ENCODE measurements at regions not wholly inside any gene's neighbourhood (a gene's known extent, or its start where the extent isn't known, plus 50 kb on each side); places are given as distances from the start of the nearest gene placed in this dataset.
"Not testable (repeated sequence)": the region's sequence is repeated elsewhere in the genome, so short reads cannot be mapped to it uniquely, and the experiment has no call there.

DNA sequence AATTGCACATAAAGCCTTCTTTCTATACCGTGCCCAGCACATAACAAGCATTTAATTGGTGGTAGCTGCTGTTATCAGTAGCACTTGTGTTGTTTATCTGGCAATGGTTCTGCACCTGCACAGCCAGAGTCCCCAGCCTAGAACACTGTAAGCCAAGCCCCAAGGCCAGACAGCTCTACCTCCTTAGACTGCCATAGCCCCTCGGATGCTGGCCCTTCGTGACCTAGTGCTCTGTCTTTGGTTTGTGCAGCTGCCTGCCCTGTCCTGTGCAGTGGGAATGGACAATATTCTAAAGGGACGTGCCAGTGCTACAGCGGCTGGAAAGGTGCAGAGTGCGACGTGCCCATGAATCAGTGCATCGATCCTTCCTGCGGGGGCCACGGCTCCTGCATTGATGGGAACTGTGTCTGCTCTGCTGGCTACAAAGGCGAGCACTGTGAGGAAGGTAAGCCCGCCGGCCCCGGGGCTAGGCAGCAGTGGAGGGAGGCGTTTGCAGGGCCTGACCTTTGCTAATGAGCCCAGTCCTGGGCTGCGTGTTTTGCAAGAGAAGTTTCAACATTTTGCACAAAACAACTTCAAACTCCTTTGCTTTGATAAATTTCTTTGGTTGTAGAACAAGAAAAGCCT, 173.3 kb upstream of the WWC1 start:
- no peak for DNase-seq

DNA sequence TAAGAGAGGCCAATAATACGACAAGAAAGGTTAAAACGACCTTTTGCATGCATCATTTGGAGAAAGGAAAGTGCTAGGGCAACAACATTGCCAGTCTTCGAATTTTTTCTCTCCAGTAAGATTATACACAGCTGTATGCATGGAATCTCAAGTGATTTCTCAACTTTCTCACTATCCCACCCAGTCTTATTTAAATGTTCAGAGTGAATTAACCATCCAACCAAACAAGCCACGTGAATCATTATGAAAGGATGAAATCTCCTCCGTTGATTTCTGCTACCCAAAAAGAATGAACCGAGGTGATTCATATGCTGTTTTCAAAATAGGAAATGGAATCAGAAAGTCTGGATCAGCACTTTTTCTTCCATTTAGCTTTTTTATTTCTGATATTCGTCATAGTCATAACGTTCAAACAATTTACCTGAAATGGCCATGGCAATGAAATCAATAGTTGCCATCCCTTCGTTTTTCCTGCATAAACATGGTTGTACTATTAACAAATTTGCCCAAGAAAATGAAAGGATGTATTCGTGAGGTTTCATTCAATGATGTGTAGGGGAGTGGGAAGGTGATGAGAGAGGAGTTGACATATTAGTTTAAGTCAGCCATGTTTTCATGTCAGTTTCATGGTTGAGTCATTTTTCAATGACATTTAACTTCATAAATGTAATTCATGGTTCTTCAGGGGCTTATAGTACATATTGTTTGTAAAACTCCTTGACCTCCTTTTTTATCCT, 170.9 kb upstream of the WWC1 start:
- no peak for DNase-seq

DNA sequence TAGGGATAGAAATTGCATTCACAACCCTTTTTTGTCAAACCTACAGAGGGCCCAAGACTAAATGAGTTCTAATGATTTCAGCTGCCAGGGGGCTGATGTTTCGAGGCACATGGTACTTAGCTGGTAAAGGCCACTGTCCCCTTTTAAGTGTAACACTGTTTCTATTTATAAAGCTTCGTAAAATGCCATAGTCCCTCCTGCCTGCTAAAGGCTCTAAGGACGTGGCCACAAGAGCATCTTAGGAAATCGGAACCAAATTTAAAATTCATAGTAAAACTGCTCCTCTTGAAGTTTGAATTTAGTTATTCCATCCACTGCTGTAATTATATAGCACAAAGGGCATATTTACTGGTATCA, 170.3 kb upstream of the WWC1 start:
- DNase-seq: peak; percentile 11

DNA sequence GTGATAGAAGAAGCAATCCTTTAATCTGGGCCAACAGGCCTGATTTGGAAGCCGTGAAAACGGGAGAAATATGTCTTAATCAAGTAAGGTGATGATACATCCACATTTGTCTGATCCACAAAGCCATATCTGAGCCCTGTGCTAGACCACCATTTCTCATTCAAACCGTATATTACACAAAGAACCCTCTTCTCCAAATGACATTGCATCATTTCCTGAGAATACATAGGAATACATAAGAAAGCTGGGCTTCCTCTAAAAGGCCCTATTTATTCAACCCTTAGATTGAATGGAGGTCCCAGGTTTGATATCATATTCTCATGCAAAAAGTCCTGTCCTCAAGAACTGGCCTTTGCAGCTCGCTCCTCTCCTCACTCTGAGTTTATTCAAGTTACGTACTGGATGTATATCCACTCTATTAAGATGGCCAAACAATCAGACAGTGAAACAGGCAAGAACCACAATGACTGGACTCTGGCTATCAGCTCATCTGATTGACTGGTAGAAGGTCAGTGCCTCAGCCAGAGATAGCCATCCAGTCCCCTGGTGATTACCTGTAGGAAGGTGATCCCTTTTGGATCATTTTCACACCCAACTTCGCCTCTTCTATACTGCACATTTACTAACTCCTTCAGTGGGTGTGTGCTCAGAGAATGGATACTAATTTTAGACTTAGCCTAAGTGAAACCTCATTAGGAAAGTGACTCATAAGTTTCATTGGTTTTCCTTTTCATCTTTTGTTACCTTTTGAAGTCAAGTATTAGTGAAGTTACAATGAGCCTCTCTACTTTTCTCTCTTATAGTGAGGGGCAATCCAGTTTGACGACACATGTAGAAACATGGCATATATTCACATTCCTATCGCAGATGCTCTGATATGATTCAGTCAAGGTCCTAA, 167.6 kb upstream of the WWC1 start:
- DNase-seq: no peak

GRCh38 chr5:168125445-168126199, 165.8 kb upstream of the WWC1 start:
- DNase-seq: no peak

DNA sequence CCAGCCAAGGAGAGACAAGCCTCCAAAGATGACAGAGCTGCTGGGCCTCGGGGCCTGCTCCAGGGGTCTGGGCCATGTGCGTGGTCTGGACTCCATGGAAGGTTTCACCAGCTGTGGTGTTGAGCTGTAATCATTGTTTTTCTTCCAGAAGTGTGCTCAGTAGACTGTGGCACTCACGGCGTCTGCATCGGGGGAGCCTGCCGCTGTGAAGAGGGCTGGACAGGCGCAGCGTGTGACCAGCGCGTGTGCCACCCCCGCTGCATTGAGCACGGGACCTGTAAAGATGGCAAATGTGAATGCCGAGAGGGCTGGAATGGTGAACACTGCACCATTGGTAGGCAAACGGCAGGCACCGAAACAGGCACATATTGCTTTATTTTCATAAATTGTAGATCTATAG, 164.8 kb upstream of the WWC1 start:
- no peak for DNase-seq

DNA sequence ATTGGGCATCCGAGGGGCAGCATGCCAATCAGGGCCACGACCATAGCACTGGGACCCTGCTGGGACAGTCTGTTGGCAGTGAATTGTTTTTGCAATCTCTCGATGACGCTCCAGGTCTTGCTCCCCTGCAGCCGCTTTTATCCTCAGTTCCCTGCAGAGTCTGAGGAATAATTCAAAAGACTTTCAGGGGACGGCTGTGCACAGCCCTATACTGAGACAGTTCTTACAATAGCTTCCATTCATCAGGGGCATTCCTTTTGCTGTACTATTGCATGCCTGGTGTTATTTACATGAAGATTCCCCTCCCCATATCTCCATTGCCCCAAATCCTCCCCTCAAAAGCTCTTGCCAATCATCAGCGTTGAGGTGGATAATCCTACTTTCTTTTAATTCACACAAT, 163.3 kb upstream of the WWC1 start:
- no peak for DNase-seq

GRCh38 chr5:168128557-168128956, 162.9 kb upstream of the WWC1 start:
- peak; percentile 47 for DNase-seq

DNA sequence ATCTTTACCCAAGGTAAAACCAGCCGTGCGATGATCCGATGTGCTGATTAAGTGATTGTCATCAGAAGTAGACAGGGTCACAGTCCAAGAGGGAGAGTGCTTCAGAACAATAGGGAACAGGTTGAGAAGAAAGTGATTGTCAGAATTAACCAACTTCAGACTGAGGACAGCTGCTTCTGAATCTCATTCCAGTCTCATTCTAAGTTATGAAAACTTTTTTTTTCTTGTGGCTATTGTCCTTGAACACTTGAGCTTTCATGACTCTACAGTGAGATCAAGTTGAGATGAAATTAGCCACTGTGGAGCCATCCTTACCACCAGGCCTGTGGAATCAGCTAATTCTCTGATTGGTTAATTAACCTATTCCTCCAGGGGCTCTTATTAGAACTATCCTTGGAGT, 159.9 kb upstream of the WWC1 start:
- DNase-seq: no peak

DNA sequence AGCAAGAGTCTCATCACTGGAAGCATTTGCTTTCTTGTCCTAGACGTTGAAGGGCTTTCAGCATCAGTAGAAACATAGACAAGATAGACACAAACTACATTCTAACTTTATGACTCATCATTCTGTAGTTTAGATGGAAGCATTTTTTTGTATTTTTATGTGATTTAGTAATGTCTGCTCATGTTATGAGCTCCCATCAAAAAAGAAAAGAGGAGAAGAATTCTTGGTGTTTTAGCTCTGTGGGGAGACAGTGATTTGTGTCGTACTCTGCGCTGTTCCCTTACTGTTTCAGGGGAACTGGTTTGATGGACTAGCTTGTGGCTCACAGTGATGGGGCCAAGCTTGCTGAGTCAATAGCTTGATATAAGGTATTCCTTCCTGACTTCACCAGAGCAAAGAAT, 159.2 kb upstream of the WWC1 start:
- DNase-seq: no peak

GRCh38 chr5:168135897-168136296, 155.5 kb upstream of the WWC1 start:
- DNase-seq: no peak

GRCh38 chr5:168136340-168136739, 155.1 kb upstream of the WWC1 start:
- no peak for DNase-seq

DNA sequence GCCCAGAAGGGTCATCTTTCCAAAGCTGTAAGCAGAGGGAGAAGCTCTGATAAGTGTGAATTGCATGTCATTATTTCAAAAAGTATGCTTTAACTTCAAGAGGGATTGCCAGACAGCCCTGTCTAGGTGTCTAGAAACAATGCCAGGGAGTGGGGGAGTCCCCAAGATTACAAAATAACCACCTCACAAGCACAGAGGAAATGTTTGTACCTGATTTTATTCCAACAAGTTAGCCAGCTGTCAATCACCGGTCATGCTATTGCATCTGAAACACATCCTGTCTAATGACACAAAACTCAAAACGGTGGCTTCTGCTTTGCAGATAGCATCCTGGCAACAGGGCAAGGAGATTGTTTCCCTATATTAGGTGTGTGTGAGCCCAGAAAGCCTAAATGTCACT, 154.2 kb upstream of the WWC1 start:
- no peak for DNase-seq

GRCh38 chr5:168140241-168140640, 151.2 kb upstream of the WWC1 start:
- no peak for DNase-seq

DNA sequence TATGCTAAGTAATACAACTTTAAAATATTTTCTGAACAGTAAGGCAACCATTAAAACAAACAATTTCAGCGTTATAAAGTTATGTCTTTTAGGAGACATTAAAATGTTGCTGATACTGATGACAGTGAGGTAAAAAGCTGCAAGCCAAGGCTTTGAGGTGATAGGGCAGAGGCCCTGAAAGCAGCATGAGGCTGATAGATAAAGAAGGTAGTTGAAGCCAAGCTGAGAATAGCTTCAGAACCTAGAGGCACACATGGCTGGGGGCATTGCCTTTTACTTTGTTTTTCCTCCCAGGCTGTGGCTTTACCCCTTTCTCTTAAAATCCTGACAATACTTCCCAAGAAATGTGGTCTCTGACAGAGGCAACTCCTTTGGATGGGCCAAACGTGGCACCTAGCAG, 149.0 kb upstream of the WWC1 start:
- no peak for DNase-seq

DNA sequence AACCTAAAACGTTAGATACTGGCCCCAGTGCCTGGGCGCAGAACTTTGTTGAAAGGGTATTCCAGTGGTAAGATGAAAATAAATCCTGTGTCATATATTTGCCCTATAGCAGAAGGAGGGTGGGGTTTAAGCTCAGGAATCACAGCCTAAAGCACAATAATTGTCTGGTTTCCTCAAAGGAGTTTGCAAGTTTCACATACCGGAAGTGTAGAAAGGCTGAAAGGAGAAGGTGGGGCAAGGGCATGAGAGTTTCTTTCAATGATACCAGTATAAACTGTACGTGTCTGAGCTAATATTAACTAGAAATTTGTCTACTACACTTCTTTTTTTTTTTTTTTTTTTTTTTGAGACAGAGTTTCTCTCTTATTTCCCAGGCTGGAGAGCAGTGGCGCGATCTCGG, 147.9 kb upstream of the WWC1 start:
- DNase-seq: not testable (repeated sequence)

- DNase-seq: no peak
These were observed 144.3 kb upstream of the WWC1 start for GRCh38 chr5:168147106-168147505.

- DNase-seq: no peak
These were observed 143.7 kb upstream of the WWC1 start for GRCh38 chr5:168147568-168148360.

GRCh38 chr5:168151041-168151440, 140.4 kb upstream of the WWC1 start:
- DNase-seq: no peak

DNA sequence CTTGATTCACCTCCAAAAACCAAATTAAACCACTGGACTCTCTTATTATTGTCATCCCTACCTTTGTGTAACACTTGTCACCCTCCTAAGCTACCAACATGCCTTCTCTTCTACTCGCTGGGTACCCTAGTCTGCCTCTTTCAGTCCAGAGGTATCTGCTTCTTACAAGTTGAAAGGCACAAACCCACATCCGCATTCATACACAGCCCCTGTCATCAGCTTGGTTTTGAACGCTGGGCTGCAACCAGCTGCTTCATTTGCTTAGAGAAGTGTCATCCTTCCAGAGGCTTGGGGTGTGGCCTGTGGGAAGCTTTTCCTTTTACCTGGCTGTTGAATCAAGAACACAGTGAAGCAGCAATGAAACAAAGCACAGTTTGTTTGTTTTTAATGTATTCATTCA, 138.8 kb upstream of the WWC1 start:
- no peak for DNase-seq

DNA sequence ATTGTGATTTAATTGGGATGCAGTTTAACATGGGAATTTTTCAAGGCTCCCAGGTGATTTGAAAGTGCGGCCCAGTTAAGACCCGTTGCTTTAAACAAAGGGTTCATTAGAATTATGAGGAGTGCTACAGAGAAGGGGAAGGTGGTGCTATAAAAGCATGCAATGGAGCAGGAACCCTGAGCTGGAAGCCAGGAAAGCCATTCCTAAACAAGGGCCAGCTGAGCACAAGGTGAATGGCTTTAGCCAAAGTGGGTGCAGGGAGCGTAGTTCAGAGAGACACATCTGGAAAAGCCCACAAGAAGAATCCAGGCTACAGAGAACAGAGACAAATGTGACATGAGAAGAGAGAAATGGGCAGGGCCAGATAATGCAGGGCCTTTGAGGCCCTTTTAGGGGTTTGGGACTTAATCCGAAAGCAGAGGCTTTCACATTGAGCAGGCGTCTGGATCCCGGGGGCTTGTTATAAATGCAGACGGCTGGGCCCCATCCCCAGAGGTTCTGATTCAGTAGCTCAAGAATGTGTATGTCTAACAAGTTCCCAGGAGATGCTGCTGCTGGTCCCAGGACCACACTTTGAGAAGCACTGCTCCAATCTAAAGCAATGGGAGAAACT, 138.1 kb upstream of the WWC1 start:
- DNase-seq: no peak
